ENCODE measurements at regions not wholly inside any gene's neighbourhood (a gene's known extent, or its start where the extent isn't known, plus 50 kb on each side); places are given as distances from the start of the nearest gene placed in this dataset.

- DNase-seq (ENCODE audit: extremely low spot score): no peak
- TF ChIP-seq HDGF (IDR thresholded peaks at IDR 0.05; ENCODE audit: borderline replicate concordance): no peak
- no peak for TF ChIP-seq SUZ12 (IDR thresholded peaks at IDR 0.05)
- no peak for TF ChIP-seq TARDBP (IDR thresholded peaks at IDR 0.05)
- no peak for TF ChIP-seq ARNT (IDR thresholded peaks at IDR 0.05)
- TF ChIP-seq SP1 (IDR thresholded peaks at IDR 0.05): no peak
- no peak for TF ChIP-seq NFRKB (IDR thresholded peaks at IDR 0.05)
- no peak for TF ChIP-seq PKNOX1 (IDR thresholded peaks at IDR 0.05)
- TF ChIP-seq ELF4 (IDR thresholded peaks at IDR 0.05): no peak
- TF ChIP-seq ZNF384 (IDR thresholded peaks at IDR 0.05): no peak
- TF ChIP-seq LEF1 (IDR thresholded peaks at IDR 0.05; ENCODE audit: borderline replicate concordance): no peak
- no peak for TF ChIP-seq BHLHE40 (IDR thresholded peaks at IDR 0.05; ENCODE audit: borderline replicate concordance)
- TF ChIP-seq FOXA1 (IDR thresholded peaks at IDR 0.05): no peak
- TF ChIP-seq FOXK2 (IDR thresholded peaks at IDR 0.05): no peak
- TF ChIP-seq L3MBTL2 (conservative IDR thresholded peaks at IDR 0.05): no peak
- ChIA-PET POLR2A (no interaction called here), CTCF (no interaction called here)
These were observed 1460.0 kb upstream of the ADGRB3 start for GRCh38 chr6:67175101-67175500.

GRCh38 chr6:67165606-67166005 is 1458.6 kb upstream of the EYS start:
- ChIA-PET CTCF (no interaction called here), POLR2A (no interaction called here)
- TF ChIP-seq L3MBTL2 (conservative IDR thresholded peaks at IDR 0.05) (no peak), ELF4 (IDR thresholded peaks at IDR 0.05) (no peak), CTBP1 (IDR thresholded peaks at IDR 0.05; ENCODE audit: borderline replicate concordance) (no peak), LEF1 (IDR thresholded peaks at IDR 0.05; ENCODE audit: borderline replicate concordance) (no peak), FOXA1 (IDR thresholded peaks at IDR 0.05) (no peak), ARNT (IDR thresholded peaks at IDR 0.05) (no peak), SUZ12 (IDR thresholded peaks at IDR 0.05) (no peak)
- no peak for DNase-seq (ENCODE audit: extremely low spot score)

- DNase-seq (ENCODE audit: extremely low spot score): no peak
- POLR2A ChIA-PET: no interaction called here
- CTCF ChIA-PET: no interaction called here
- no peak for TF ChIP-seq ELF4 (IDR thresholded peaks at IDR 0.05)
- no peak for TF ChIP-seq SP1 (IDR thresholded peaks at IDR 0.05)
- no peak for TF ChIP-seq FOXA1 (IDR thresholded peaks at IDR 0.05)
- no peak for TF ChIP-seq CTBP1 (IDR thresholded peaks at IDR 0.05; ENCODE audit: borderline replicate concordance)
- TF ChIP-seq L3MBTL2 (conservative IDR thresholded peaks at IDR 0.05): no peak
These were observed 1453.8 kb upstream of the EYS start for GRCh38 chr6:67160820-67161219.

GRCh38 chr6:67141005-67141404 is 1434.0 kb upstream of the EYS start:
- DNase-seq (ENCODE audit: extremely low spot score): no peak
- no peak for TF ChIP-seq PKNOX1 (IDR thresholded peaks at IDR 0.05)
- TF ChIP-seq SP1 (IDR thresholded peaks at IDR 0.05): no peak
- no peak for TF ChIP-seq TARDBP (IDR thresholded peaks at IDR 0.05)
- TF ChIP-seq FOXM1 (IDR thresholded peaks at IDR 0.05; ENCODE audit: borderline replicate concordance): no peak
- TF ChIP-seq BHLHE40 (IDR thresholded peaks at IDR 0.05; ENCODE audit: borderline replicate concordance): no peak
- TF ChIP-seq L3MBTL2 (conservative IDR thresholded peaks at IDR 0.05): no peak
- no peak for TF ChIP-seq LEF1 (IDR thresholded peaks at IDR 0.05; ENCODE audit: borderline replicate concordance)
- no peak for TF ChIP-seq NFRKB (IDR thresholded peaks at IDR 0.05)
- no peak for TF ChIP-seq ARNT (IDR thresholded peaks at IDR 0.05)
- no peak for TF ChIP-seq ELF4 (IDR thresholded peaks at IDR 0.05)
- TF ChIP-seq ZNF384 (IDR thresholded peaks at IDR 0.05): no peak
- CTCF ChIA-PET: no interaction called here
- POLR2A ChIA-PET: no interaction called here

- CTCF ChIA-PET: no interaction called here
- POLR2A ChIA-PET: no interaction called here
- TF ChIP-seq LEF1 (IDR thresholded peaks at IDR 0.05; ENCODE audit: borderline replicate concordance) (no peak), CTBP1 (IDR thresholded peaks at IDR 0.05; ENCODE audit: borderline replicate concordance) (no peak)
- DNase-seq (ENCODE audit: extremely low spot score): no peak
These were observed 1426.9 kb upstream of the EYS start for GRCh38 chr6:67133973-67134372.

GRCh38 chr6:67131827-67132226 is 1424.8 kb upstream of the EYS start:
- POLR2A ChIA-PET: no interaction called here
- DNase-seq (ENCODE audit: extremely low spot score): no peak
- CTCF ChIA-PET: no interaction called here
- TF ChIP-seq LEF1 (IDR thresholded peaks at IDR 0.05; ENCODE audit: borderline replicate concordance) (no peak), FOXK2 (IDR thresholded peaks at IDR 0.05) (no peak), ELF4 (IDR thresholded peaks at IDR 0.05) (no peak), PKNOX1 (IDR thresholded peaks at IDR 0.05) (no peak), SUZ12 (IDR thresholded peaks at IDR 0.05) (no peak), FOXA1 (IDR thresholded peaks at IDR 0.05) (no peak), L3MBTL2 (conservative IDR thresholded peaks at IDR 0.05) (no peak), TARDBP (IDR thresholded peaks at IDR 0.05) (no peak), CTBP1 (IDR thresholded peaks at IDR 0.05; ENCODE audit: borderline replicate concordance) (no peak), HDGF (IDR thresholded peaks at IDR 0.05; ENCODE audit: borderline replicate concordance) (no peak), ZNF384 (IDR thresholded peaks at IDR 0.05) (no peak), NFRKB (IDR thresholded peaks at IDR 0.05) (no peak), FOXM1 (IDR thresholded peaks at IDR 0.05; ENCODE audit: borderline replicate concordance) (no peak), SP1 (IDR thresholded peaks at IDR 0.05) (no peak)

- CTCF ChIA-PET: no interaction called here
These were observed 1422.8 kb upstream of the EYS start for GRCh38 chr6:67129780-67130179.

More at GRCh38 chr6:67129780-67130179, 1422.8 kb upstream of the EYS start:
- TF ChIP-seq TARDBP (IDR thresholded peaks at IDR 0.05): no peak
- no peak for TF ChIP-seq PKNOX1 (IDR thresholded peaks at IDR 0.05)
- TF ChIP-seq SP1 (IDR thresholded peaks at IDR 0.05): no peak
- no peak for TF ChIP-seq ELF4 (IDR thresholded peaks at IDR 0.05)
- TF ChIP-seq ARNT (IDR thresholded peaks at IDR 0.05): no peak
- no peak for TF ChIP-seq HDGF (IDR thresholded peaks at IDR 0.05; ENCODE audit: borderline replicate concordance)
- no peak for TF ChIP-seq FOXA1 (IDR thresholded peaks at IDR 0.05)
- no peak for TF ChIP-seq ZNF384 (IDR thresholded peaks at IDR 0.05)
- no peak for TF ChIP-seq BHLHE40 (IDR thresholded peaks at IDR 0.05; ENCODE audit: borderline replicate concordance)
- no peak for TF ChIP-seq LEF1 (IDR thresholded peaks at IDR 0.05; ENCODE audit: borderline replicate concordance)
- no peak for TF ChIP-seq NFRKB (IDR thresholded peaks at IDR 0.05)
- POLR2A ChIA-PET: no interaction called here
- DNase-seq (ENCODE audit: extremely low spot score): no peak
